HAP-1 (cell line): ENCODE measurements at regions not wholly inside any gene's neighbourhood (a gene's known extent, or its start where the extent isn't known, plus 50 kb on each side); places are given as distances from the start of the nearest gene placed in this dataset.

Source experiments
- DNase-seq, 2 experiments: peaks; one replicate each; pipeline ENCODE4 v3.0.0-alpha.2; 2016 to 2020; ENCODE audit warnings: low spot score in 2 of 2
- H3K27me3 ChIP-seq: fragments of 250-450 bp; sonication (Bioruptor Pico); 2 replicates; pipeline ENCODE4 v1.5.1; 2020; ENCODE audit warnings: low read depth, mild to moderate bottlenecking, moderate library complexity
- H3K36me3 ChIP-seq: fragments of 250-450 bp; sonication (Bioruptor Pico); replicated peaks from 2 replicates; pipeline ENCODE4 v1.5.1; 2020; ENCODE audit warnings: mild to moderate bottlenecking
- H3K4me1 ChIP-seq: fragments of 250-450 bp; sonication (Bioruptor Pico); 2 replicates; pipeline ENCODE4 v1.5.1; 2020; ENCODE audit warnings: mild to moderate bottlenecking
- H3K4me3 ChIP-seq: fragments of 250-450 bp; sonication (Bioruptor Pico); 2 replicates; pipeline ENCODE4 v1.5.1; 2020; ENCODE audit warnings: mild to moderate bottlenecking, moderate library complexity
- H3K9me3 ChIP-seq: fragments of 250-450 bp; sonication (Bioruptor Pico); 2 replicates; pipeline ENCODE4 v1.5.1; 2020; ENCODE audit warnings: mild to moderate bottlenecking, moderate library complexity
- in situ Hi-C: fragments of 300-500 bp; cut with MboI; formaldehyde crosslinking; loops from 3 replicates; pipeline ENCODE4 v1.14.3; 2020; ENCODE audit warnings: low sequenced_read_pairs, inconsistent platforms, mixed read lengths

DNA sequence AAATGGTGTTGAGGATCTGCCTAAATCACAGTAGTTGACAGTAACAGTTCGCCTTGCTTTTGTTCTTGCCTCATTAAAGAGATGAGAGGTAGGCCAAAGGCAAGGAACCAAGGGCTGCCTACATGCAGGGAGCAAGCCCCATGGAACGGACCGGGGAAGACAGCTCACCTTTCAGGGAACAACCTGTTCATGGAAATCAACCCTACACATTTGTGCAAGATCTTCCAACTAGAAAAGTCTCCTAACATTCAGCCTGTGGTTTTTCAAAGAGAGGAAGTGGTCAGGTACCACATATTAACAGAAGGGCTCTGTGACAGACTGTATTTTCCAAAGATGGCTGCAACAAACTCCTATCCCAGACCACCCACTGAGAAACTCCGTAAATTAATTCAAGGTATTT lies 1031.8 kb upstream of the NR2F2 start:
- no peaks in the 10 kb centered on the region for H3K36me3 ChIP-seq
- DNase-seq: no peak
- H3K4me1 ChIP-seq: no peaks in the 10 kb centered on the region
- H3K9me3 ChIP-seq: no peaks in the 10 kb centered on the region
- H3K27me3 ChIP-seq: no peaks in the 10 kb centered on the region
- no peak overlapping the region for H3K4me3 ChIP-seq
- in situ Hi-C loops: no loop called here

DNA sequence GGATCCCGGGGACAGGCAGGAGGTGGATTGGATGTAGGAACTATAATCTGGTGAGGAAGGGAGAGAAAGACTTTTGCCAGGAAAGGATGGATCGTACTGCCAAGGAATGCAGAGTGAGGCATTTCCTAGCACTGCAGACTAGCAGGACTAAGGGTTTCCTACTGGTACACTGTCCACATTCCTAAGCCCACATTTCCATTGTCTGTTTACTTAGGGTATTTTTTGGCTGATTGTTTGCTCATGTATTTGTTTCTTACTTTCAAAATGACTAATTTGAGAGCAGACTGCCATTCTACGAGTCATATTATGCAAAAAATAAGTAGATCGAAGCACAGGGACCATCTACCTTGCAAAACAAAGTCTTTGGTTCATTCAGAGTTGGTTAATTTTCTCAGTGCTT lies 1029.5 kb upstream of the NR2F2 start:
- DNase-seq: no peak
- Histone ChIP-seq H3K4me3 (no peak overlapping the region), H3K36me3 (no peaks in the 10 kb centered on the region), H3K4me1 (no peaks in the 10 kb centered on the region), H3K9me3 (no peaks in the 10 kb centered on the region), H3K27me3 (no peaks in the 10 kb centered on the region)
- in situ Hi-C loops: no loop called here

GRCh38 chr15:95302206-95302605 lies 1028.3 kb upstream of the NR2F2 start:
- Histone ChIP-seq H3K9me3 (no peaks in the 10 kb centered on the region), H3K4me1 (no peaks in the 10 kb centered on the region), H3K36me3 (no peaks in the 10 kb centered on the region), H3K4me3 (no peak overlapping the region), H3K27me3 (no peaks in the 10 kb centered on the region)
- in situ Hi-C loops: no loop called here
- DNase-seq: no peak

- Histone ChIP-seq H3K27me3 (no peaks in the 10 kb centered on the region), H3K4me1 (no peaks in the 10 kb centered on the region), H3K36me3 (no peaks in the 10 kb centered on the region), H3K9me3 (no peaks in the 10 kb centered on the region), H3K4me3 (no peak overlapping the region)
- in situ Hi-C loops: no loop called here
- no peak for DNase-seq
Observed at GRCh38 chr15:95302809-95303208, 1027.7 kb upstream of the NR2F2 start.

DNA sequence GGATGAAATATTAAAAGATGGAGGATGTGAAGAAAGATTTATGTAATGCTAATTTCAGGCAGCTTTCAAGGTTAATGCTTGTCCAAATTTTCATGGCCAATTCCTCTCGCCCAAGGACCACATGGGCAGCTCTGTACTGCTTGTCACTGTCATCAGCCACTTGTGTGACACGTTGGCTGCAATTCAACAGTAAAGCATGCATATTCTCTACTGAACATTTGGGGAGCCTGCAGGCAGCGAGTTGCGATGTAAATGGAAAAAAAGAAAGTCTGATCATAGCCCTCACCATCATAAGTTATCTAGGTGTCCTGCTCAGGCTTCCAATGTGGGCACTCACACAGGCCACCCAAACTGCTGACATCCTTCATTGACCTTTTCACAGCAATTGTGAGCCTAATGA lies 1026.8 kb upstream of the NR2F2 start:
- Histone ChIP-seq H3K4me3 (no peak overlapping the region), H3K9me3 (no peaks in the 10 kb centered on the region), H3K27me3 (no peaks in the 10 kb centered on the region), H3K4me1 (no peaks in the 10 kb centered on the region), H3K36me3 (no peaks in the 10 kb centered on the region)
- in situ Hi-C loops: no loop called here
- no peak for DNase-seq

DNA sequence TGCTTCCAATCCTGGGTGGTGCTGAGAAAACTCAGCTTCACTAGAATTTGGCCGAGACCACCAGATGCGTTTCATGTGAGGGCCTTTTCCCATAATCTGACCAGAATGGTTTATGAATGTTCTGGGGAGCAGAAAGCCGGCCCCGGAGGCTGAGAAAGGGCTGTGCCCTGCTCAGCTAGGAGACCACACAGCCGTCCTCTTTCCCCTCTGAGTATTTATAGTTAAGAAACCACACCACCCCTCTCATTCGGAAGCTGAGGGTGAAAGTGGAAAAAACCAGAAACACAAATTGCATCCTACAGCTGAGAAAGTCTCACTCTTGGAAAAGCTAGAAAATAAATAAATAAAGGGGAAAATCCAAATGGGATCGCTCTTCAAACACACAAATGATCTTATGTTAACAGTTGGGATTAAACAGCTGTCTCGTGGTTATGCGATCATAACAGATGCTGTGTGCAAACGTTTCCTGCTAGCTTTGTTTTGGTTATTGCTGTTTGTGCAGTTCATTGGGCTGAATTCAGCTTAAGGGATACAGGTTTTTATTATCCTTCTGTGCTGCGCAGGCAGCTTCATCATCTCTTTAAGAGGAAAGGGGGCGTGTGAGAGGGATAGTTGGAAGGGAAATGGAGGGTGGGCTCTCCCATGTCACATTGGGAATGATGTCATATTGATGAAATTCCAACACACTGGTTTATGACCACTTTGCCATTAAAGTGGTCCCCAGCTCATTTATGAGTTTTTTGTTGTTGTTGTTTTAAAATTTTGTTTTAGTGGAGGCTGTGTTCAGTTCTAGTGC lies 1026.2 kb upstream of the NR2F2 start:
- Histone ChIP-seq H3K4me1 (no peaks in the 10 kb centered on the region), H3K4me3 (no peak overlapping the region), H3K9me3 (no peaks in the 10 kb centered on the region), H3K36me3 (no peaks in the 10 kb centered on the region), H3K27me3 (no peaks in the 10 kb centered on the region)
- in situ Hi-C loops: no loop called here
- no peak for DNase-seq

DNA sequence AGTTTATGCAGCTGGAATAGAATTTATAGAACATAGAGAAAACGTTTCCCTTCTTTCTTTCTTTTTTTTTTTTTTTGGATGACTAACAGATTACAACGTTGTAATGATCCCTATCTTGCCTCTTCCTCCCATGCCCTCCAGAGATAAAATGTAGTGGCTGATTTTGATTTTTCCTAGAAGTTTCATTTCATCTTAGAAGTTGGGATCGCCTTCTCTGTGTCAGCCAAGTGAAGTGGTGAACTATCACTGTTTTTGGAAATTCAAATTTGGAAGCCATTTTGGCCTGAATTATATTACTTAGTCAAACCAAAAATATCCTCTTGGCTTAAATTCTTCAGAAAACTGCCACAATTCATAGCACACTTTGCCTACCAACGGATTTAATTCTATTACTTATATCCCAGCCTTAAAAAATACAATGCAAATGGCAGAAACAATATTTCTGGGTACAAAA lies 1025.5 kb upstream of the NR2F2 start:
- in situ Hi-C loops: no loop called here
- DNase-seq: no peak
- Histone ChIP-seq H3K4me1 (no peaks in the 10 kb centered on the region), H3K27me3 (no peaks in the 10 kb centered on the region), H3K9me3 (no peaks in the 10 kb centered on the region), H3K36me3 (no peaks in the 10 kb centered on the region), H3K4me3 (no peak overlapping the region)

- in situ Hi-C loops: no loop called here
- no peaks in the 10 kb centered on the region for H3K36me3 ChIP-seq
- no peaks in the 10 kb centered on the region for H3K9me3 ChIP-seq
- H3K4me1 ChIP-seq: no peaks in the 10 kb centered on the region
- no peak for DNase-seq
- no peaks in the 10 kb centered on the region for H3K27me3 ChIP-seq
- no peak overlapping the region for H3K4me3 ChIP-seq
Observed at GRCh38 chr15:95307115-95307514, 1023.4 kb upstream of the NR2F2 start.

- no peak for DNase-seq
- H3K36me3 ChIP-seq: no peaks in the 10 kb centered on the region
- H3K4me1 ChIP-seq: no peaks in the 10 kb centered on the region
- H3K9me3 ChIP-seq: no peaks in the 10 kb centered on the region
- no peak overlapping the region for H3K4me3 ChIP-seq
- in situ Hi-C loops: no loop called here
- no peaks in the 10 kb centered on the region for H3K27me3 ChIP-seq
Observed at GRCh38 chr15:95319242-95319641, 1011.3 kb upstream of the NR2F2 start.

GRCh38 chr15:95323796-95324195 lies 1006.7 kb upstream of the NR2F2 start:
- Histone ChIP-seq H3K4me3 (no peak overlapping the region), H3K9me3 (no peaks in the 10 kb centered on the region), H3K36me3 (no peaks in the 10 kb centered on the region), H3K4me1 (no peaks in the 10 kb centered on the region), H3K27me3 (no peaks in the 10 kb centered on the region)
- DNase-seq: no peak
- in situ Hi-C loops: no loop called here

GRCh38 chr15:95324656-95325055 lies 1005.8 kb upstream of the NR2F2 start:
- in situ Hi-C loops: no loop called here
- Histone ChIP-seq H3K4me3 (no peak overlapping the region), H3K9me3 (no peaks in the 10 kb centered on the region), H3K36me3 (no peaks in the 10 kb centered on the region), H3K27me3 (no peaks in the 10 kb centered on the region), H3K4me1 (no peaks in the 10 kb centered on the region)
- DNase-seq: no peak

DNA sequence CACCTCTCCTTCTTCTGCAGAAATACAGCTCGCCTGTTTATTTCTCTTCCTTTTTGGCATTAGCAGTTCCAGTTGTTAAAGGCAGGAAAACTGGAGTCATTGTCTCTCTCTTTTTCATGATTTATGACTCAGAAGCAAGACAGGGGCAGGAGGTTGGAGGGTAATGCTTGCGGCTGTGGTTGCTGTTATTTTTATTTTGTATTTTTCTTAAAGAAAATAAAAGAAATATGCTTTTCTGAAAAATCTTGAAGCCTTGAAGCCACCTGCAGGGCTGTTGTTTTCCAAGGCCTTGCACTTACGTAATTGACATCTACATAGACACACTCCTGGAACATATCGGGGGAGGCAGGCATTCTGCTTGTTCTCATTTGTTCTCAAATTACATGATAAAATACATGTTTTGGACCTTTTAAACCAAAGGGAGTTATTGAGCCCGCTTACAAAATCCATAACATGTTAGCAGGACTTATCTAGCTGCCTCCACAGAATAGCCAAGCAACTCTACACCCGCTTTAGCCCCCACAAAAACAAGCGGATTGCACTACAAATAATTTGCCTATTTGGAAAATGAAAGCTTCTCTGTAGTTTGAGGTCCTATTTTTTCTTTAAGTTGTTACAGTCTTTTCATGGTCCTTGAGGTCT lies 1004.6 kb upstream of the NR2F2 start:
- no peaks in the 10 kb centered on the region for H3K9me3 ChIP-seq
- in situ Hi-C loops: no loop called here
- H3K27me3 ChIP-seq: no peaks in the 10 kb centered on the region
- DNase-seq: no peak
- H3K4me3 ChIP-seq: no peak overlapping the region
- no peaks in the 10 kb centered on the region for H3K36me3 ChIP-seq
- no peaks in the 10 kb centered on the region for H3K4me1 ChIP-seq

- Histone ChIP-seq H3K4me3 (no peak overlapping the region), H3K4me1 (no peaks in the 10 kb centered on the region), H3K27me3 (no peaks in the 10 kb centered on the region), H3K9me3 (no peaks in the 10 kb centered on the region), H3K36me3 (no peaks in the 10 kb centered on the region)
- in situ Hi-C loops: no loop called here
- DNase-seq: no peak
Observed at GRCh38 chr15:95326431-95327182, 1003.9 kb upstream of the NR2F2 start.

DNA sequence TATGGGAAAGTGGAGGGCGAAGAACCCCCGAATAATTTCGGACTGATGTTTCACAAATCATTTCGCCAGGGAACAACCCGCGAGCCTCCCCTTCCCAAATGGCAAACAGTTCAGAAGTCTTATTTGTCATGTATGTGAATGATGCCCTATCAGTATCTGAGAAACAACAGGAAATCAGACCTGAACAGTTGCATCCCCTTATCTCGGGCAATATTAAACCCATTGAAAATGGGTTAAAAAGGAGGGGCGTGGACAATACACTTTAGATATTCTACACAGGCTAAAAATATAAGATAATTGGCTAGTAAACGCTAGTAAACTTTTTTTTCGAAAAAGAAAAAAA lies 1003.3 kb upstream of the NR2F2 start:
- Histone ChIP-seq H3K9me3 (no peaks in the 10 kb centered on the region), H3K27me3 (no peaks in the 10 kb centered on the region), H3K36me3 (no peaks in the 10 kb centered on the region), H3K4me3 (no peak overlapping the region), H3K4me1 (no peaks in the 10 kb centered on the region)
- in situ Hi-C loops: no loop called here
- no peak for DNase-seq
